ENCODE measurements at regions not wholly inside any gene's neighbourhood (a gene's known extent, or its start where the extent isn't known, plus 50 kb on each side); places are given as distances from the start of the nearest gene placed in this dataset.
"Not testable (repeated sequence)": the region's sequence is repeated elsewhere in the genome, so short reads cannot be mapped to it uniquely, and the experiment has no call there.

GRCh38 chr12:65731771-65732170 lies 92.5 kb upstream of the HMGA2 start:
- H3K9me3 ChIP-seq, result no peaks in the 10 kb centered on the region
- H3K27me3 ChIP-seq, result peaks cover 23 to 78% (median 61%) of the 10 kb centered on the region in 7 donors
- H3K4me3 ChIP-seq, result no peak overlapping the region
- DNase-seq (no peak), ATAC-seq (no peak)
- no peak for TF ChIP-seq CTCF (IDR thresholded peaks at IDR 0.05)
- intact Hi-C loops (cut with DNase I), result no loop called here
- H3K27ac ChIP-seq, result no peak overlapping the region
- 68 to 69% methylated on average over 4 of the region's 4 CpGs for WGBS, 2 donors
- H3K4me1 ChIP-seq, result peaks cover 0 to 11% (median 7%) of the 10 kb centered on the region in 9 donors
- H3K36me3 ChIP-seq, result no peaks in the 10 kb centered on the region

GRCh38 chr12:65733643-65734042 lies 90.6 kb upstream of the HMGA2 start:
- DNase-seq; intact Hi-C loops (cut with DNase I); H3K4me3 ChIP-seq; H3K36me3 ChIP-seq; ATAC-seq; H3K9me3 ChIP-seq; H3K4me1 ChIP-seq; H3K27ac ChIP-seq: not testable (repeated sequence)
- H3K27me3 ChIP-seq, result peaks cover 12 to 59% (median 42%) of the 10 kb centered on the region in 7 donors
- 85 to 93% methylated on average over 2 of the region's 2 CpGs for WGBS, 2 donors

GRCh38 chr12:65734226-65734625 lies 90.1 kb upstream of the HMGA2 start:
- Histone ChIP-seq H3K27ac (no peak overlapping the region), H3K9me3 (no peaks in the 10 kb centered on the region), H3K36me3 (no peaks in the 10 kb centered on the region), H3K4me1 (peaks cover 0 to 4% (median 2%) of the 10 kb centered on the region in 9 donors), H3K4me3 (no peak overlapping the region), H3K27me3 (peaks cover 7 to 53% (median 36%) of the 10 kb centered on the region in 7 donors)
- DNase-seq (no peak), ATAC-seq (no peak)
- WGBS, 2 donors, result 84% methylated on average over 2 of the region's 2 CpGs
- intact Hi-C loops (cut with DNase I), result no loop called here
- TF ChIP-seq CTCF (IDR thresholded peaks at IDR 0.05), result no peak

GRCh38 chr12:65739606-65740005 lies 84.7 kb upstream of the HMGA2 start:
- 93% methylated on average over 4 of the region's 4 CpGs for WGBS, 2 donors
- Histone ChIP-seq H3K4me1 (peaks cover 0 to 14% (median 4%) of the 10 kb centered on the region in 9 donors), H3K4me3 (no peak overlapping the region), H3K27ac (no peak overlapping the region), H3K27me3 (peaks cover 0 to 44% (median 19%) of the 10 kb centered on the region in 7 donors), H3K36me3 (no peaks in the 10 kb centered on the region), H3K9me3 (no peaks in the 10 kb centered on the region)
- no peak for DNase-seq
- intact Hi-C loops (cut with DNase I), result no loop called here
- no peak for ATAC-seq
- TF ChIP-seq CTCF (IDR thresholded peaks at IDR 0.05), result no peak

GRCh38 chr12:65740506-65740872 lies 83.8 kb upstream of the HMGA2 start:
- ATAC-seq (no peak), DNase-seq (no peak)
- Histone ChIP-seq H3K4me1 (peaks cover 0 to 14% (median 4%) of the 10 kb centered on the region in 9 donors), H3K9me3 (no peaks in the 10 kb centered on the region), H3K27ac (no peak overlapping the region), H3K36me3 (no peaks in the 10 kb centered on the region), H3K27me3 (peaks cover 0 to 44% (median 22%) of the 10 kb centered on the region in 7 donors), H3K4me3 (peak overlapping the region in 3 of 10 donors; percentile 61 to 68 (median 64))
- intact Hi-C loops (cut with DNase I), result no loop called here
- 14 to 20% methylated on average over 1 of the region's 1 CpG for WGBS, 2 donors
- TF ChIP-seq CTCF (IDR thresholded peaks at IDR 0.05), result no peak

Measured in heart right ventricle (tissue), 16 donors.